Erythroblast (primary cell): ENCODE measurements at regions not wholly inside any gene's neighbourhood (a gene's known extent, or its start where the extent isn't known, plus 50 kb on each side); places are given as distances from the start of the nearest gene placed in this dataset.

Experiments
- GATA1 ChIP-seq: IDR thresholded peaks from 2 replicates; pipeline ENCODE4 v1.6.1; 2011; ENCODE audit warnings: low read depth, mild to moderate bottlenecking, control low read depth, low read length, moderate library complexity
- POLR2A ChIP-seq: IDR thresholded peaks from 2 replicates; pipeline ENCODE4 v1.6.1; 2011; ENCODE audit warnings: mild to moderate bottlenecking, low read length

GRCh38 chr5:97624886-97625285, 441.8 kb upstream of the RIOK2 start:
- TF ChIP-seq POLR2A (no peak), GATA1 (no peak)
